H1 (cell line): ENCODE measurements at regions not wholly inside any gene's neighbourhood (a gene's known extent, or its start where the extent isn't known, plus 50 kb on each side); places are given as distances from the start of the nearest gene placed in this dataset.

ENCODE experiments used
- CTCF ChIA-PET: fragments of 300-600 bp; sonication (Branson Sonifier 250); formaldehyde crosslinking; loops from one replicate; lab custom pipeline; 2021; ENCODE audit not compliant: partially characterized antibody; lab: Charles Lee
- POLR2A ChIA-PET: fragments of 300-600 bp; sonication (Branson Sonifier 250); formaldehyde crosslinking; loops from one replicate; lab custom pipeline; 2021; ENCODE audit warnings: inconsistent platforms; ENCODE audit not compliant: partially characterized antibody; lab: Charles Lee
- DNase-seq, 2 experiments: peaks; one replicate each; pipeline versions ENCODE4 v3.0.0 to v3.0.0-alpha.2; 2010 to 2022; ENCODE audit warnings: low spot score in 2 of 2, low read depth in 1 of 2, mixed read lengths in 1 of 2
- FAIRE-seq: peaks from 2 replicates; lab custom pipeline; 2011; peaks lifted over from hg19 to GRCh38; lab: Jason Lieb, UNC
- H2AFZ ChIP-seq: 2 replicates; pipeline ENCODE4 v1.8.1; 2012; ENCODE audit warnings: low read length, inconsistent platforms
- H2AK5ac ChIP-seq: 2 replicates; pipeline ENCODE4 v1.6.1; 2013; ENCODE audit warnings: low read depth, low read length
- H2BK120ac ChIP-seq: replicated peaks from 2 replicates; pipeline ENCODE3; 2013; ENCODE audit warnings: low read depth, low read length, inconsistent platforms
- H2BK12ac ChIP-seq: 2 replicates; pipeline ENCODE4 v1.6.1; 2013; ENCODE audit warnings: low read depth, low read length
- H2BK15ac ChIP-seq: 2 replicates; pipeline ENCODE4 v1.6.1; 2013; ENCODE audit warnings: low read length
- H2BK20ac ChIP-seq: 2 replicates; pipeline ENCODE4 v1.6.1; 2013; ENCODE audit warnings: low read length
- H2BK5ac ChIP-seq: 2 replicates; pipeline ENCODE4 v1.6.1; 2013; ENCODE audit warnings: low read depth, low read length
- H3K14ac ChIP-seq: 2 replicates; pipeline ENCODE4 v1.6.1; 2013; ENCODE audit warnings: inconsistent platforms; ENCODE audit not compliant: insufficient read length
- H3K18ac ChIP-seq: 2 replicates; pipeline ENCODE4 v1.6.1; 2013; ENCODE audit warnings: low read length; ENCODE audit errors: extremely low read depth
- H3K23ac ChIP-seq: 2 replicates; pipeline ENCODE4 v1.6.1; 2013; ENCODE audit warnings: inconsistent platforms; ENCODE audit not compliant: insufficient read length
- H3K23me2 ChIP-seq: 2 replicates; pipeline ENCODE4 v1.6.1; 2013; ENCODE audit warnings: low read depth, low read length
- H3K27ac ChIP-seq: 2 replicates; pipeline ENCODE4 v1.6.1; 2011; ENCODE audit warnings: low read depth, low read length, inconsistent platforms
- H3K27me3 ChIP-seq, 4 experiments: replicated peaks in 1 of 4; 1 replicate in 1 of 4; 2 replicates in 3 of 4; pipeline versions ENCODE4 v1.6.1 to v1.8.1; 2011 to 2013; ENCODE audit warnings: low read length in 3 of 4, mild to moderate bottlenecking in 3 of 4, inconsistent platforms in 2 of 4, mixed read lengths in 2 of 4, moderate library complexity in 1 of 4; ENCODE audit not compliant: control insufficient read depth in 3 of 4, insufficient read depth in 3 of 4; ENCODE audit errors: extremely low read depth in 1 of 4
- H3K36me3 ChIP-seq, 4 experiments: 2 replicates each; pipeline versions ENCODE4 v1.6.1 to v1.8.1; 2011 to 2013; ENCODE audit warnings: mild to moderate bottlenecking in 4 of 4, low read length in 3 of 4, moderate library complexity in 2 of 4, control low read depth in 1 of 4, inconsistent platforms in 1 of 4; ENCODE audit not compliant: insufficient read depth in 4 of 4, control insufficient read depth in 2 of 4
- H3K4ac ChIP-seq: replicated peaks from 2 replicates; pipeline ENCODE3; 2013; ENCODE audit warnings: low read length, low read depth, mixed read lengths, inconsistent platforms; ENCODE audit not compliant: insufficient read length
- H3K4me1 ChIP-seq, 4 experiments: replicated peaks in 1 of 4; 1 replicate in 1 of 4; 2 replicates in 3 of 4; pipeline versions ENCODE4 v1.6.1 to v1.8.1; 2011 to 2013; ENCODE audit warnings: low read length in 3 of 4, inconsistent platforms in 2 of 4, mixed read lengths in 1 of 4; ENCODE audit not compliant: insufficient read depth in 4 of 4, control insufficient read depth in 3 of 4
- H3K4me2 ChIP-seq, 2 experiments: 2 replicates each; pipeline versions ENCODE4 v1.6.1 to v1.8.1; 2011 to 2013; ENCODE audit warnings: low read depth in 2 of 2, low read length in 2 of 2, control low read depth in 1 of 2, inconsistent platforms in 1 of 2, mild to moderate bottlenecking in 1 of 2; ENCODE audit not compliant: insufficient read depth in 1 of 2
- H3K4me3 ChIP-seq, 4 experiments: fragments of 200-600, 300-600 bp in 1 of 4; sonication (generic), shearing (Covaris generic), sonication (Bioruptor Twin) in 1 of 4; 2 replicates each; pipeline versions ENCODE4 v1.5.1 to v1.8.1; 2011 to 2016; ENCODE audit warnings: low read length in 4 of 4, low read depth in 3 of 4, control low read depth in 2 of 4, inconsistent platforms in 2 of 4, mild to moderate bottlenecking in 2 of 4, mixed read lengths in 1 of 4, moderate library complexity in 1 of 4; ENCODE audit not compliant: insufficient read depth in 2 of 4; ENCODE audit errors: extremely low read depth in 1 of 4
- H3K56ac ChIP-seq: replicated peaks from 2 replicates; pipeline ENCODE3; 2013; ENCODE audit warnings: low read depth, mild to moderate bottlenecking, mixed read lengths, low read length, inconsistent platforms; ENCODE audit not compliant: insufficient read length
- H3K79me1 ChIP-seq: 2 replicates; pipeline ENCODE4 v1.6.1; 2013; ENCODE audit warnings: low read depth, low read length, control low read depth
- H3K79me2 ChIP-seq, 2 experiments: 2 replicates each; pipeline versions ENCODE4 v1.6.1 to v1.8.1; 2012 to 2013; ENCODE audit warnings: low read length in 2 of 2, mild to moderate bottlenecking in 2 of 2, inconsistent platforms in 1 of 2; ENCODE audit not compliant: insufficient read depth in 2 of 2, control insufficient read depth in 1 of 2
- H3K9ac ChIP-seq, 4 experiments: replicated peaks in 1 of 4; 1 replicate in 1 of 4; 2 replicates in 3 of 4; pipeline versions ENCODE4 v1.6.1 to v1.8.1; 2011 to 2013; ENCODE audit warnings: low read depth in 3 of 4, low read length in 3 of 4, control low read depth in 2 of 4, mild to moderate bottlenecking in 2 of 4, moderate library complexity in 2 of 4, inconsistent platforms in 1 of 4; ENCODE audit errors: extremely low read depth in 1 of 4
- H3K9me3 ChIP-seq, 2 experiments: 2 replicates each; pipeline versions ENCODE4 v1.6.1 to v1.8.1; 2012 to 2013; ENCODE audit warnings: mild to moderate bottlenecking in 2 of 2, moderate library complexity in 2 of 2, control low read depth in 1 of 2, inconsistent platforms in 1 of 2, low read depth in 1 of 2, low read length in 1 of 2, mixed read lengths in 1 of 2; ENCODE audit not compliant: insufficient read depth in 2 of 2
- H4K20me1 ChIP-seq, 2 experiments: replicated peaks in 1 of 2; 2 replicates each; pipeline versions ENCODE3 to v1.8.1; 2011 to 2013; ENCODE audit warnings: inconsistent platforms in 2 of 2, low read length in 2 of 2, mild to moderate bottlenecking in 1 of 2; ENCODE audit not compliant: insufficient read depth in 2 of 2, control insufficient read depth in 1 of 2
- H4K5ac ChIP-seq: 2 replicates; pipeline ENCODE4 v1.6.1; 2013; ENCODE audit warnings: low read length, low read depth, mixed read lengths, inconsistent platforms; ENCODE audit not compliant: insufficient read length
- H4K8ac ChIP-seq: 2 replicates; pipeline ENCODE4 v1.8.0; 2013; ENCODE audit warnings: mild to moderate bottlenecking, moderate library complexity, low read length, inconsistent platforms; ENCODE audit not compliant: insufficient read depth; ENCODE audit errors: extremely low read depth
- H4K91ac ChIP-seq: replicated peaks from 2 replicates; pipeline ENCODE3; 2013; ENCODE audit warnings: low read length, mixed read lengths, inconsistent platforms; ENCODE audit not compliant: insufficient read length
- ASH2L ChIP-seq: fragments of 200-600, 300-600 bp; sonication (generic); IDR thresholded peaks from one replicate; pipeline ENCODE4 v1.7.1; 2017; ENCODE audit warnings: low read length
- CHD1 ChIP-seq: IDR thresholded peaks from 2 replicates; pipeline ENCODE4 v1.6.1; 2012; ENCODE audit warnings: low read depth, low read length, improper control_type of control experiment
- CTCF ChIP-seq, 3 experiments: IDR thresholded peaks; 1 replicate in 2 of 3; 2 replicates in 1 of 3; pipeline versions ENCODE4 v1.5.1 to v1.6.1; 2011; ENCODE audit warnings: low read length in 3 of 3, mild to moderate bottlenecking in 3 of 3, inconsistent platforms in 2 of 3, low read depth in 1 of 3, moderate library complexity in 1 of 3; ENCODE audit not compliant: insufficient read depth in 1 of 3; ENCODE audit errors: control extremely low read depth in 1 of 3
- EGR1 ChIP-seq: IDR thresholded peaks from 2 replicates; pipeline ENCODE4 v1.6.1; 2011; ENCODE audit warnings: low read depth, low read length, borderline replicate concordance
- KDM1A ChIP-seq: fragments of 200-600, 300-600 bp; sonication (generic); IDR thresholded peaks from 2 replicates; pipeline ENCODE4 v1.7.1; 2016; ENCODE audit warnings: mild to moderate bottlenecking, low read length, borderline replicate concordance
- MAFK ChIP-seq: IDR thresholded peaks from 2 replicates; pipeline ENCODE4 v1.6.1; 2012; ENCODE audit warnings: low read depth, mild to moderate bottlenecking, improper control_type of control experiment, low read length
- NRF1 ChIP-seq: IDR thresholded peaks from 2 replicates; pipeline ENCODE4 v1.6.1; 2011; ENCODE audit warnings: mild to moderate bottlenecking, low read depth, low read length, improper control_type of control experiment
- POU5F1 ChIP-seq: IDR thresholded peaks from 2 replicates; pipeline ENCODE4 v1.6.1; 2011; ENCODE audit warnings: low read depth, mild to moderate bottlenecking, low read length, moderate library complexity
- SRF ChIP-seq: IDR thresholded peaks from 2 replicates; pipeline ENCODE4 v1.6.1; 2011; ENCODE audit warnings: mild to moderate bottlenecking, low read depth, low read length, moderate library complexity
- TBP ChIP-seq: IDR thresholded peaks from 2 replicates; pipeline ENCODE4 v1.6.1; 2011; ENCODE audit warnings: low read depth, low read length, improper control_type of control experiment
- ZNF274 ChIP-seq: IDR thresholded peaks from 2 replicates; pipeline ENCODE4 v1.7.0; 2012; ENCODE audit warnings: low read length, borderline replicate concordance; ENCODE audit errors: extremely low read depth
- WGBS, 2 experiments: shearing (Covaris generic) in 1 of 2; methylation state at CpG; one replicate each; pipeline versions ENCODE4 v1.1.6 to v1.1.7; 2013 to 2015; ENCODE audit warnings: low lambda C conversion rate in 2 of 2, mixed read lengths in 2 of 2, inconsistent platforms in 1 of 2, low coverage in 1 of 2, missing lambda C conversion rate in 1 of 2; ENCODE audit not compliant: insufficient replicate concordance in 2 of 2, insufficient coverage in 1 of 2, insufficient read length in 1 of 2; ENCODE audit errors: extremely low coverage in 1 of 2, missing lambda C conversion rate in 1 of 2; 5-methylcytosine and 5-hydroxymethylcytosine counted together
- TF ChIP-seq, protein P1 (sequence below): IDR thresholded peaks from 2 replicates; pipeline ENCODE4 v1.6.1; 2011; ENCODE audit warnings: low read length, improper control_type of control experiment

- Histone ChIP-seq H2BK5ac (no peak overlapping the region), H3K27me3 (no peaks in the 10 kb centered on the region), H2BK12ac (no peak overlapping the region), H3K4me2 (no peak overlapping the region), H2BK20ac (no peak overlapping the region), H3K4me1 (no peaks in the 10 kb centered on the region; a peak in 1 of 7 replicates), H3K9me3 (no peaks in the 10 kb centered on the region; a peak in 1 of 4 replicates), H4K91ac (no peak overlapping the region), H3K56ac (no peak overlapping the region), H2BK15ac (no peak overlapping the region), H3K18ac (no peak overlapping the region), H3K9ac (no peak overlapping the region), H3K14ac (no peak overlapping the region), H3K23me2 (no peaks in the 10 kb centered on the region), H3K36me3 (no peaks in the 10 kb centered on the region), H3K4me3 (no peak overlapping the region), H3K79me1 (no peaks in the 10 kb centered on the region), H2AFZ (no peak overlapping the region), H3K79me2 (no peaks in the 10 kb centered on the region), H4K20me1 (peaks cover 0 to 1% of the 10 kb centered on the region in 2 experiments), H4K8ac (no peak overlapping the region), H3K23ac (no peak overlapping the region), H3K4ac (no peak overlapping the region), H2BK120ac (no peak overlapping the region), H3K27ac (no peak overlapping the region), H4K5ac (no peak overlapping the region), H2AK5ac (no peak overlapping the region)
- DNase-seq (no peak), FAIRE-seq (no peak)
- ChIA-PET POLR2A (no interaction called here), CTCF (no interaction called here)
- WGBS, 2 experiments, result 78% methylated on average over 4 of the region's 4 CpGs; no CpG with 5 or more reads in 1 of the 2 experiments
- no peak for TF ChIP-seq CTCF (IDR thresholded peaks at IDR 0.05; ENCODE audit: control extremely low read depth in 1 of 3, insufficient read depth in 1 of 3, low read depth in 1 of 3, low read length in 3 of 3)
- TF ChIP-seq, protein P1, sequence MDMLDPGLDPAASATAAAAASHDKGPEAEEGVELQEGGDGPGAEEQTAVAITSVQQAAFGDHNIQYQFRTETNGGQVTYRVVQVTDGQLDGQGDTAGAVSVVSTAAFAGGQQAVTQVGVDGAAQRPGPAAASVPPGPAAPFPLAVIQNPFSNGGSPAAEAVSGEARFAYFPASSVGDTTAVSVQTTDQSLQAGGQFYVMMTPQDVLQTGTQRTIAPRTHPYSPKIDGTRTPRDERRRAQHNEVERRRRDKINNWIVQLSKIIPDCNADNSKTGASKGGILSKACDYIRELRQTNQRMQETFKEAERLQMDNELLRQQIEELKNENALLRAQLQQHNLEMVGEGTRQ, result no peak
- TF ChIP-seq CHD1, result no peak
- no peak for TF ChIP-seq TBP
- TF ChIP-seq EGR1, result no peak
- TF ChIP-seq ASH2L, result no peak
- no peak for TF ChIP-seq ZNF274
- TF ChIP-seq MAFK, result no peak
- no peak for TF ChIP-seq KDM1A
- TF ChIP-seq NRF1, result no peak
- TF ChIP-seq POU5F1, result no peak
- no peak for TF ChIP-seq SRF
Measured at GRCh38 chr3:139118835-139119234, 74.1 kb upstream of the PRR23C start.
